ENCODE measurements at regions not wholly inside any gene's neighbourhood (a gene's known extent, or its start where the extent isn't known, plus 50 kb on each side); places are given as distances from the start of the nearest gene placed in this dataset.

GRCh38 chr15:87461631-87462030 lies 794.9 kb downstream of the NTRK3 start:
- H3K4me3 ChIP-seq (ENCODE audit: low read length), result no peak overlapping the region
- no peak for DNase-seq (ENCODE audit: low read depth)
- no peak for TF ChIP-seq CTCF (IDR thresholded peaks at IDR 0.05; ENCODE audit: insufficient read depth, low read depth, low read length, missing control alignments)

GRCh38 chr15:87454860-87455259 lies 801.7 kb downstream of the NTRK3 start:
- no peak overlapping the region for H3K4me3 ChIP-seq (ENCODE audit: low read length)
- no peak for DNase-seq (ENCODE audit: low read depth)
- TF ChIP-seq CTCF (IDR thresholded peaks at IDR 0.05; ENCODE audit: insufficient read depth, low read depth, low read length, missing control alignments), result no peak

GRCh38 chr15:87450314-87450713 lies 806.2 kb downstream of the NTRK3 start:
- TF ChIP-seq CTCF (IDR thresholded peaks at IDR 0.05; ENCODE audit: insufficient read depth, low read depth, low read length, missing control alignments), result no peak
- DNase-seq (ENCODE audit: low read depth), result no peak
- H3K4me3 ChIP-seq (ENCODE audit: low read length), result no peak overlapping the region

GRCh38 chr15:87439090-87439489 lies 817.4 kb downstream of the NTRK3 start:
- DNase-seq (ENCODE audit: low read depth), result no peak
- no peak overlapping the region for H3K4me3 ChIP-seq (ENCODE audit: low read length)

GRCh38 chr15:87433871-87434270 lies 822.7 kb downstream of the NTRK3 start:
- TF ChIP-seq CTCF (IDR thresholded peaks at IDR 0.05; ENCODE audit: insufficient read depth, low read depth, low read length, missing control alignments), result no peak
- no peak for DNase-seq (ENCODE audit: low read depth)
- no peak overlapping the region for H3K4me3 ChIP-seq (ENCODE audit: low read length)

More at GRCh38 chr15:87439090-87439489, 817.4 kb downstream of the NTRK3 start:
- TF ChIP-seq CTCF (IDR thresholded peaks at IDR 0.05; ENCODE audit: insufficient read depth, low read depth, low read length, missing control alignments), result no peak

GRCh38 chr15:87429754-87430153 lies 826.8 kb downstream of the NTRK3 start:
- no peak for DNase-seq (ENCODE audit: low read depth)
- no peak overlapping the region for H3K4me3 ChIP-seq (ENCODE audit: low read length)
- no peak for TF ChIP-seq CTCF (IDR thresholded peaks at IDR 0.05; ENCODE audit: insufficient read depth, low read depth, low read length, missing control alignments)

GRCh38 chr15:87420017-87420416 lies 836.5 kb downstream of the NTRK3 start:
- H3K4me3 ChIP-seq (ENCODE audit: low read length), result no peak overlapping the region
- no peak for TF ChIP-seq CTCF (IDR thresholded peaks at IDR 0.05; ENCODE audit: insufficient read depth, low read depth, low read length, missing control alignments)
- no peak for DNase-seq (ENCODE audit: low read depth)

All from epithelial cell of esophagus (primary cell).